ENCODE measurements at regions not wholly inside any gene's neighbourhood (a gene's known extent, or its start where the extent isn't known, plus 50 kb on each side); places are given as distances from the start of the nearest gene placed in this dataset.

GRCh38 chr4:115781528-115782146, 668.2 kb upstream of the NDST4 start:
- FAIRE-seq (no peak), DNase-seq (ENCODE audit: insufficient read length, low spot score) (no peak)
- TF ChIP-seq SPI1 (IDR thresholded peaks at IDR 0.05; ENCODE audit: low read depth, low read length) (no peak), TAF1 (IDR thresholded peaks at IDR 0.05; ENCODE audit: low read depth, low read length) (no peak), POLR2A (IDR thresholded peaks at IDR 0.05; ENCODE audit: low read depth, low read length) (no peak), PAX5 (IDR thresholded peaks at IDR 0.05; ENCODE audit: insufficient read depth, low read length, severe bottlenecking) (no peak), POU2F2 (IDR thresholded peaks at IDR 0.05; ENCODE audit: low read depth, low read length) (no peak), POLR2AphosphoS5 (IDR thresholded peaks at IDR 0.05; ENCODE audit: low read depth, low read length) (no peak)

GRCh38 chr4:115780835-115781234, 667.4 kb upstream of the NDST4 start:
- no peak for DNase-seq (ENCODE audit: insufficient read length, low spot score)
- TF ChIP-seq TAF1 (IDR thresholded peaks at IDR 0.05; ENCODE audit: low read depth, low read length) (no peak), POU2F2 (IDR thresholded peaks at IDR 0.05; ENCODE audit: low read depth, low read length) (no peak), SPI1 (IDR thresholded peaks at IDR 0.05; ENCODE audit: low read depth, low read length) (no peak), POLR2AphosphoS5 (IDR thresholded peaks at IDR 0.05; ENCODE audit: low read depth, low read length) (no peak), POLR2A (IDR thresholded peaks at IDR 0.05; ENCODE audit: low read depth, low read length) (no peak), PAX5 (IDR thresholded peaks at IDR 0.05; ENCODE audit: insufficient read depth, low read length, severe bottlenecking) (no peak)
- no peak for FAIRE-seq

GRCh38 chr4:115780268-115780667, 666.8 kb upstream of the NDST4 start:
- TF ChIP-seq TAF1 (IDR thresholded peaks at IDR 0.05; ENCODE audit: low read depth, low read length) = no peak
- no peak for TF ChIP-seq POU2F2 (IDR thresholded peaks at IDR 0.05; ENCODE audit: low read depth, low read length)
- no peak for TF ChIP-seq POLR2AphosphoS5 (IDR thresholded peaks at IDR 0.05; ENCODE audit: low read depth, low read length)
- no peak for TF ChIP-seq PAX5 (IDR thresholded peaks at IDR 0.05; ENCODE audit: insufficient read depth, low read length, severe bottlenecking)
- TF ChIP-seq POLR2A (IDR thresholded peaks at IDR 0.05; ENCODE audit: low read depth, low read length) = no peak
- TF ChIP-seq SPI1 (IDR thresholded peaks at IDR 0.05; ENCODE audit: low read depth, low read length) = no peak
- FAIRE-seq (no peak), DNase-seq (ENCODE audit: insufficient read length, low spot score) (no peak)

- DNase-seq (ENCODE audit: insufficient read length, low spot score) (no peak), FAIRE-seq (no peak)
- TF ChIP-seq POLR2AphosphoS5 (IDR thresholded peaks at IDR 0.05; ENCODE audit: low read depth, low read length) (no peak), PAX5 (IDR thresholded peaks at IDR 0.05; ENCODE audit: insufficient read depth, low read length, severe bottlenecking) (no peak), POLR2A (IDR thresholded peaks at IDR 0.05; ENCODE audit: low read depth, low read length) (no peak), POU2F2 (IDR thresholded peaks at IDR 0.05; ENCODE audit: low read depth, low read length) (no peak), SPI1 (IDR thresholded peaks at IDR 0.05; ENCODE audit: low read depth, low read length) (no peak), TAF1 (IDR thresholded peaks at IDR 0.05; ENCODE audit: low read depth, low read length) (no peak)
Measured at GRCh38 chr4:115770046-115770543, 656.7 kb upstream of the NDST4 start.

- no peak for FAIRE-seq
- TF ChIP-seq PAX5 (IDR thresholded peaks at IDR 0.05; ENCODE audit: insufficient read depth, low read length, severe bottlenecking) = no peak
- TF ChIP-seq POLR2AphosphoS5 (IDR thresholded peaks at IDR 0.05; ENCODE audit: low read depth, low read length) = no peak
- no peak for TF ChIP-seq POU2F2 (IDR thresholded peaks at IDR 0.05; ENCODE audit: low read depth, low read length)
- no peak for TF ChIP-seq TAF1 (IDR thresholded peaks at IDR 0.05; ENCODE audit: low read depth, low read length)
- no peak for TF ChIP-seq SPI1 (IDR thresholded peaks at IDR 0.05; ENCODE audit: low read depth, low read length)
- TF ChIP-seq POLR2A (IDR thresholded peaks at IDR 0.05; ENCODE audit: low read depth, low read length) = no peak
Measured at GRCh38 chr4:115769396-115769795, 656.0 kb upstream of the NDST4 start.

GRCh38 chr4:115763051-115763450, 649.6 kb upstream of the NDST4 start:
- no peak for TF ChIP-seq POLR2AphosphoS5 (IDR thresholded peaks at IDR 0.05; ENCODE audit: low read depth, low read length)
- no peak for TF ChIP-seq TAF1 (IDR thresholded peaks at IDR 0.05; ENCODE audit: low read depth, low read length)
- TF ChIP-seq SPI1 (IDR thresholded peaks at IDR 0.05; ENCODE audit: low read depth, low read length) = no peak
- TF ChIP-seq POLR2A (IDR thresholded peaks at IDR 0.05; ENCODE audit: low read depth, low read length) = no peak
- TF ChIP-seq POU2F2 (IDR thresholded peaks at IDR 0.05; ENCODE audit: low read depth, low read length) = no peak
- no peak for TF ChIP-seq PAX5 (IDR thresholded peaks at IDR 0.05; ENCODE audit: insufficient read depth, low read length, severe bottlenecking)
- DNase-seq (ENCODE audit: insufficient read length, low spot score) (no peak), FAIRE-seq (no peak)

More at GRCh38 chr4:115769396-115769795, 656.0 kb upstream of the NDST4 start:
- no peak for DNase-seq (ENCODE audit: insufficient read length, low spot score)

GRCh38 chr4:115759231-115759630, 645.8 kb upstream of the NDST4 start:
- no peak for DNase-seq (ENCODE audit: insufficient read length, low spot score)
- TF ChIP-seq POLR2AphosphoS5 (IDR thresholded peaks at IDR 0.05; ENCODE audit: low read depth, low read length) = no peak
- FAIRE-seq = no peak

GRCh38 chr4:115749404-115749803, 636.0 kb upstream of the NDST4 start:
- DNase-seq (ENCODE audit: insufficient read length, low spot score) = no peak
- TF ChIP-seq PAX5 (IDR thresholded peaks at IDR 0.05; ENCODE audit: insufficient read depth, low read length, severe bottlenecking) (no peak), TAF1 (IDR thresholded peaks at IDR 0.05; ENCODE audit: low read depth, low read length) (no peak), POLR2A (IDR thresholded peaks at IDR 0.05; ENCODE audit: low read depth, low read length) (no peak), POLR2AphosphoS5 (IDR thresholded peaks at IDR 0.05; ENCODE audit: low read depth, low read length) (no peak), POU2F2 (IDR thresholded peaks at IDR 0.05; ENCODE audit: low read depth, low read length) (no peak), SPI1 (IDR thresholded peaks at IDR 0.05; ENCODE audit: low read depth, low read length) (no peak)
- FAIRE-seq = no peak

- FAIRE-seq = no peak
- no peak for TF ChIP-seq POLR2AphosphoS5 (IDR thresholded peaks at IDR 0.05; ENCODE audit: low read depth, low read length)
- TF ChIP-seq POLR2A (IDR thresholded peaks at IDR 0.05; ENCODE audit: low read depth, low read length) = no peak
Measured at GRCh38 chr4:115740806-115741205, 627.4 kb upstream of the NDST4 start.

GRCh38 chr4:115729739-115730266, 616.4 kb upstream of the NDST4 start:
- no peak for TF ChIP-seq SPI1 (IDR thresholded peaks at IDR 0.05; ENCODE audit: low read depth, low read length)
- TF ChIP-seq TAF1 (IDR thresholded peaks at IDR 0.05; ENCODE audit: low read depth, low read length) = no peak
- TF ChIP-seq PAX5 (IDR thresholded peaks at IDR 0.05; ENCODE audit: insufficient read depth, low read length, severe bottlenecking) = no peak
- no peak for TF ChIP-seq POLR2AphosphoS5 (IDR thresholded peaks at IDR 0.05; ENCODE audit: low read depth, low read length)

More at GRCh38 chr4:115740806-115741205, 627.4 kb upstream of the NDST4 start:
- DNase-seq (ENCODE audit: insufficient read length, low spot score) = no peak

More at GRCh38 chr4:115729739-115730266, 616.4 kb upstream of the NDST4 start:
- DNase-seq (ENCODE audit: insufficient read length, low spot score) (no peak), FAIRE-seq (no peak)

Measured in GM12891 (cell line).